Adrenal gland (tissue), 5 donors: ENCODE measurements at regions not wholly inside any gene's neighbourhood (a gene's known extent, or its start where the extent isn't known, plus 50 kb on each side); places are given as distances from the start of the nearest gene placed in this dataset.

Experiments used
- CTCF ChIP-seq, 6 experiments: fragments of 450-650 bp in 4 of 6; fragments of 200-600 bp in 2 of 6; sonication (generic) in 1 of 6; IDR thresholded peaks; 1 replicate in 5 of 6; 2 replicates in 1 of 6; pipeline versions ENCODE4 v1.5.1 to v1.8.0; 2016 to 2021; ENCODE audit warnings: antibody characterized with exemption in 6 of 6, mild to moderate bottlenecking in 2 of 6, moderate library complexity in 1 of 6
- POLR2A ChIP-seq, 2 donors: fragments of 450-650 bp; IDR thresholded peaks; one replicate each; pipeline ENCODE4 v1.6.1; 2017; ENCODE audit warnings: antibody characterized with exemption in 2 of 2, mild to moderate bottlenecking in 2 of 2, moderate library complexity in 1 of 2
- donor health status: DM: no; HTN: no; CAD: no.

GRCh38 chr2:238669046-238669445, 178.8 kb upstream of the TWIST2 start:
- TF ChIP-seq POLR2A (IDR thresholded peaks at IDR 0.05) (no peak), CTCF (IDR thresholded peaks at IDR 0.05) (no peak)
